ENCODE measurements at regions not wholly inside any gene's neighbourhood (a gene's known extent, or its start where the extent isn't known, plus 50 kb on each side); places are given as distances from the start of the nearest gene placed in this dataset.

DNA sequence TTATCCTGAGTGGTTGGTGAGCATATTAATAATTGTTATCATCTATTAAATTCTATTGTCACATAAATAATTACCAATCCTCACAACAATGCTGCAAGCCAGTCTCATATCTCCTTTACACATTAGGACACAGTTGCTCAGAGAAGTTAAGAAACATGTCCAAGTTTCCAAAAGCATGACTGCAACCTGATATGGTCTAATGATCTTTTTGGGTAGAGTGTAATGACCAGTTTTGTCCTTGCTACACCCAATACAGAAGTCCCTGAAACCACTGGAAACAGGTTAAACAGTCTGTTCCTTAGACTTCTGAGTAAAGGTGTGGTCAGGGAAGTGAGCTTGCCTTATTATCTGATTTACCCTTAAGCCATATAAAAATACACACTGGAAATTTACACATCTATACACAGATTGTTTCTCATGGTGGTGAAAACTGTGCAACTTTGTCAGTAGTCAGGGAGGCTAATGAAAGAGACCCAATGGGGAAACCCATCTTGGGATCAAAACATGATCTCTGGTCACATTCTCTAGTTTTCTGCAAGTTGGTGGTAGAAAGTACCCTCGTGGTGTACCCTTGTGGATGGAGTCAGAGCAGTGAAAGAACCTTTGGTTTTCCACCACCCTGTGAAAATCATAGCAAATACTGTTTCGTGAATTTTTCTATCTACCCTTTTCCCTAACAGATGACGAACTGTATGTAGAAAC lies 146.0 kb upstream of the KLF12 start:
- H3K9ac ChIP-seq (ENCODE audit: low read length), result no peak overlapping the region
- no peak for DNase-seq
- H3K4me1 ChIP-seq (ENCODE audit: control insufficient read depth, low read depth, low read length), result peaks cover 3% of the 10 kb centered on the region
- no CpG with 5 or more reads among the region's 3 CpGs for WGBS (ENCODE audit: extremely low coverage, insufficient coverage, low lambda C conversion rate)
- no peak overlapping the region for H3K27ac ChIP-seq (ENCODE audit: low read depth, low read length)
- no peak overlapping the region for H3K4me2 ChIP-seq (ENCODE audit: low read length)
- H3K79me2 ChIP-seq (ENCODE audit: control insufficient read depth, insufficient read depth, low read length), result no peaks in the 10 kb centered on the region
- H3K23ac ChIP-seq (ENCODE audit: low read length), result no peak overlapping the region
- no peak overlapping the region for H2BK120ac ChIP-seq (ENCODE audit: low read depth, low read length)
- no peaks in the 10 kb centered on the region for H3K27me3 ChIP-seq (ENCODE audit: insufficient read depth, low read length, poor library complexity)
- H2AK5ac ChIP-seq (ENCODE audit: low read length), result no peak overlapping the region
- no peak overlapping the region for H3K4me3 ChIP-seq (ENCODE audit: low read length)
- no peak overlapping the region for H2BK5ac ChIP-seq (ENCODE audit: low read length)
- no peak overlapping the region for H4K5ac ChIP-seq (ENCODE audit: low read length)
- no peaks in the 10 kb centered on the region for H3K36me3 ChIP-seq (ENCODE audit: control insufficient read depth, insufficient read depth, low read length)
- no peak overlapping the region for H2BK15ac ChIP-seq (replicated peaks; ENCODE audit: low read depth)
- no peak overlapping the region for H3K56ac ChIP-seq (ENCODE audit: low read length)
- H3K18ac ChIP-seq (ENCODE audit: low read length), result no peak overlapping the region
- H3K4ac ChIP-seq (ENCODE audit: low read depth, low read length), result no peak overlapping the region
- no peak overlapping the region for H4K8ac ChIP-seq (ENCODE audit: low read depth, low read length)
- no peaks in the 10 kb centered on the region for H3K79me1 ChIP-seq (ENCODE audit: low read length)

DNA sequence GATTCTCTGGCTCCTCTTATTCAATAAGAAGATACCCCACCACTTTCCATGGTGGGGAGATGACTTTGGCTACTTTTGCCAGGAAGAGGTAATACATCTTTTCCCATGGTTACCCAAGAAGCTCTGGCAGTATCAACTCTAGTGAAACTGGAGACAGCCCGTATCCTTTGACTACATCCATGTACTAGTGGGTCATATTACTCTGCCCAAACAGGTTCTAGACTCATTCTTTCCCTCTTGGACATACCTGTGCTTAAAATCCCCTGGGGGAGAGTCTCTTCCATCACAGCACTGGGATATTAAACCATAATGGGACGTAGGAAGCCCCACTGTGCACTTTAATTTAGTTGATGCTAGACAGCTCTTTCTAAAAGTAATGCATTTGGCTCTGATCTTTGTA lies 144.7 kb upstream of the KLF12 start:
- Histone ChIP-seq H3K27ac (ENCODE audit: low read depth, low read length) (no peak overlapping the region), H2BK15ac (replicated peaks; ENCODE audit: low read depth) (no peak overlapping the region), H3K79me2 (ENCODE audit: control insufficient read depth, insufficient read depth, low read length) (no peaks in the 10 kb centered on the region), H2BK120ac (ENCODE audit: low read depth, low read length) (no peak overlapping the region), H3K4me3 (ENCODE audit: low read length) (no peak overlapping the region), H3K4ac (ENCODE audit: low read depth, low read length) (no peak overlapping the region), H3K56ac (ENCODE audit: low read length) (no peak overlapping the region), H3K23ac (ENCODE audit: low read length) (no peak overlapping the region), H3K79me1 (ENCODE audit: low read length) (no peaks in the 10 kb centered on the region), H2BK5ac (ENCODE audit: low read length) (no peak overlapping the region), H3K4me1 (ENCODE audit: control insufficient read depth, low read depth, low read length) (peaks cover 3% of the 10 kb centered on the region), H4K5ac (ENCODE audit: low read length) (no peak overlapping the region), H3K4me2 (ENCODE audit: low read length) (no peak overlapping the region), H3K18ac (ENCODE audit: low read length) (no peak overlapping the region), H3K9ac (ENCODE audit: low read length) (no peak overlapping the region), H3K36me3 (ENCODE audit: control insufficient read depth, insufficient read depth, low read length) (no peaks in the 10 kb centered on the region), H2AK5ac (ENCODE audit: low read length) (no peak overlapping the region), H4K8ac (ENCODE audit: low read depth, low read length) (no peak overlapping the region), H3K27me3 (ENCODE audit: insufficient read depth, low read length, poor library complexity) (no peaks in the 10 kb centered on the region)
- no peak for DNase-seq
- WGBS (ENCODE audit: extremely low coverage, insufficient coverage, low lambda C conversion rate), result no CpG with 5 or more reads among the region's 2 CpGs

DNA sequence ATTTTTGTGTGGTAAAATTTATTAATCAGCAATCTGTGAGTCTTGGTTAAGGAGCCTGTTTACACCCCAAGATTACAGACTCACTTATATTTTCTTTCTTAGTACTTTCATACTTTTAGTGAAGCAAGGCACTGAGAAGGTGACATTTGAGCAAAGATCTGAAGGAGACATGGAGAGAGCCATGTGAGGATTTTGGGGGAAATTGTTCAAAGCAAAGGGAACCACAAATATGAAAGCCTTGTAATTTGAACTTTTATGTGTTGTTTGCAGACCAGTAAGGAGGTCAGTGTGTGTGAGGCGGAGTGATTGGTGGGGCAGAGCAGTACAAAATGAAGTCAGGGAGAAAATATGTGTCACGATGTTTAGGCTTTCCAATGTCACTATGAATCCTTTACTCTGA lies 140.7 kb upstream of the KLF12 start:
- no peak overlapping the region for H3K9ac ChIP-seq (ENCODE audit: low read length)
- H3K27me3 ChIP-seq (ENCODE audit: insufficient read depth, low read length, poor library complexity), result no peaks in the 10 kb centered on the region
- H3K4me1 ChIP-seq (ENCODE audit: control insufficient read depth, low read depth, low read length), result no peaks in the 10 kb centered on the region
- H3K23ac ChIP-seq (ENCODE audit: low read length), result no peak overlapping the region
- no peaks in the 10 kb centered on the region for H3K36me3 ChIP-seq (ENCODE audit: control insufficient read depth, insufficient read depth, low read length)
- no peak overlapping the region for H2BK15ac ChIP-seq (replicated peaks; ENCODE audit: low read depth)
- no peak overlapping the region for H2BK5ac ChIP-seq (ENCODE audit: low read length)
- no peak overlapping the region for H3K4ac ChIP-seq (ENCODE audit: low read depth, low read length)
- H3K18ac ChIP-seq (ENCODE audit: low read length), result no peak overlapping the region
- H2AK5ac ChIP-seq (ENCODE audit: low read length), result no peak overlapping the region
- no CpG with 5 or more reads among the region's 2 CpGs for WGBS (ENCODE audit: extremely low coverage, insufficient coverage, low lambda C conversion rate)
- H3K27ac ChIP-seq (ENCODE audit: low read depth, low read length), result no peak overlapping the region
- no peak overlapping the region for H3K56ac ChIP-seq (ENCODE audit: low read length)
- no peak for DNase-seq
- no peak overlapping the region for H2BK120ac ChIP-seq (ENCODE audit: low read depth, low read length)
- H3K4me3 ChIP-seq (ENCODE audit: low read length), result no peak overlapping the region
- H3K79me2 ChIP-seq (ENCODE audit: control insufficient read depth, insufficient read depth, low read length), result no peaks in the 10 kb centered on the region
- no peak overlapping the region for H4K5ac ChIP-seq (ENCODE audit: low read length)
- H3K4me2 ChIP-seq (ENCODE audit: low read length), result no peak overlapping the region
- no peak overlapping the region for H4K8ac ChIP-seq (ENCODE audit: low read depth, low read length)
- no peaks in the 10 kb centered on the region for H3K79me1 ChIP-seq (ENCODE audit: low read length)

DNA sequence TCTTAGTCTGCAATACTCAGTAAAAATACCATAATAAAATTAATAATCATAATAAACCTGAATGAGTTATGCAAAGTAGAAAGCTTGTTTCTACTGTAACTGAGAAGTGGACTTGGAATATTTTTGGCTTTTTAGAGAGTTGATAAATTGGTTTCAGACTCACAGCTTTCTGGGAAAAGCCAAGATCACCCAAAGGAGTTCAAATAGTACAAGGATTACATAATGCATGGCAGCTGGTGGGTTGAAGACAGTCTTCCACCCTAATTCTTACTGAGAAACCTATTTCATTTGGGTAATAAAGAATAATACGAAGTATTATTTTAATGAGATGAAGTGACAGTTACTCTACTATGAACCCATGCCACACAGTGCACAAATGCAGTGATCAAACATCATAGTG lies 139.4 kb upstream of the KLF12 start:
- WGBS (ENCODE audit: extremely low coverage, insufficient coverage, low lambda C conversion rate), result no CpG with 5 or more reads among the region's 1 CpG
- Histone ChIP-seq H3K4me2 (ENCODE audit: low read length) (no peak overlapping the region), H3K56ac (ENCODE audit: low read length) (no peak overlapping the region), H3K27me3 (ENCODE audit: insufficient read depth, low read length, poor library complexity) (no peaks in the 10 kb centered on the region), H3K23ac (ENCODE audit: low read length) (no peak overlapping the region), H2BK5ac (ENCODE audit: low read length) (no peak overlapping the region), H3K36me3 (ENCODE audit: control insufficient read depth, insufficient read depth, low read length) (no peaks in the 10 kb centered on the region), H2AK5ac (ENCODE audit: low read length) (no peak overlapping the region), H3K4ac (ENCODE audit: low read depth, low read length) (no peak overlapping the region), H4K8ac (ENCODE audit: low read depth, low read length) (no peak overlapping the region), H3K27ac (ENCODE audit: low read depth, low read length) (no peak overlapping the region), H2BK120ac (ENCODE audit: low read depth, low read length) (no peak overlapping the region), H3K79me2 (ENCODE audit: control insufficient read depth, insufficient read depth, low read length) (no peaks in the 10 kb centered on the region), H3K18ac (ENCODE audit: low read length) (no peak overlapping the region), H3K79me1 (ENCODE audit: low read length) (no peaks in the 10 kb centered on the region), H3K4me1 (ENCODE audit: control insufficient read depth, low read depth, low read length) (no peaks in the 10 kb centered on the region), H3K9ac (ENCODE audit: low read length) (no peak overlapping the region), H2BK15ac (replicated peaks; ENCODE audit: low read depth) (no peak overlapping the region), H4K5ac (ENCODE audit: low read length) (no peak overlapping the region), H3K4me3 (ENCODE audit: low read length) (no peak overlapping the region)
- no peak for DNase-seq

DNA sequence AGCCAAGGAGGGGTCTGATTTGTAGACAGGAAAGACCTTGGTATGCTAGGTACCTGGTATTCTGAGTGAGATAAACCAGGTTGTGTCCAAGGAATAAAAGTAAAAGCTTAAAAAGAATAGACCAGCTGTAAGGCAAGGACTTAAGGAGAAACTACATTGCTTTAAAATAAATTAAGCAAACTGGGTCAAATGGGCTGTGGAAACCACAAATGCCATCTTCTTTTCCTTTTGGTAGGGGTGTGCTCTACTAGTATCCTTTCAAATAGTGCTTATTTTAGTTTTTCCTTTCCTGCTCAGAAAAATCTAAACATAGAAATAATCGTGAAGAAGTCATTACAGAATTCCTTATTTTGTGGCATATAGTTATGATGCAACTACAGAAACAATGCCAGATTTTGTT lies 138.6 kb upstream of the KLF12 start:
- Histone ChIP-seq H2BK15ac (replicated peaks; ENCODE audit: low read depth) (no peak overlapping the region), H3K36me3 (ENCODE audit: control insufficient read depth, insufficient read depth, low read length) (no peaks in the 10 kb centered on the region), H2AK5ac (ENCODE audit: low read length) (no peak overlapping the region), H3K79me2 (ENCODE audit: control insufficient read depth, insufficient read depth, low read length) (no peaks in the 10 kb centered on the region), H3K27me3 (ENCODE audit: insufficient read depth, low read length, poor library complexity) (no peaks in the 10 kb centered on the region), H3K18ac (ENCODE audit: low read length) (no peak overlapping the region), H3K9ac (ENCODE audit: low read length) (no peak overlapping the region), H4K8ac (ENCODE audit: low read depth, low read length) (no peak overlapping the region), H3K56ac (ENCODE audit: low read length) (no peak overlapping the region), H3K4ac (ENCODE audit: low read depth, low read length) (no peak overlapping the region), H2BK5ac (ENCODE audit: low read length) (no peak overlapping the region), H3K4me1 (ENCODE audit: control insufficient read depth, low read depth, low read length) (no peaks in the 10 kb centered on the region), H3K4me2 (ENCODE audit: low read length) (no peak overlapping the region), H2BK120ac (ENCODE audit: low read depth, low read length) (no peak overlapping the region), H3K79me1 (ENCODE audit: low read length) (no peaks in the 10 kb centered on the region), H3K23ac (ENCODE audit: low read length) (no peak overlapping the region), H3K4me3 (ENCODE audit: low read length) (no peak overlapping the region), H3K27ac (ENCODE audit: low read depth, low read length) (no peak overlapping the region), H4K5ac (ENCODE audit: low read length) (no peak overlapping the region)
- DNase-seq, result no peak
- no CpG with 5 or more reads among the region's 1 CpG for WGBS (ENCODE audit: extremely low coverage, insufficient coverage, low lambda C conversion rate)

GRCh38 chr13:74270018-74270417 lies 135.8 kb upstream of the KLF12 start:
- Histone ChIP-seq H3K27ac (ENCODE audit: low read depth, low read length) (no peak overlapping the region), H3K23ac (ENCODE audit: low read length) (no peak overlapping the region)
- peak; percentile 55 for DNase-seq

More at GRCh38 chr13:74270018-74270417, 135.8 kb upstream of the KLF12 start:
- Histone ChIP-seq H2BK120ac (ENCODE audit: low read depth, low read length) (peak overlapping the region; percentile 12), H4K5ac (ENCODE audit: low read length) (no peak overlapping the region), H3K27me3 (ENCODE audit: insufficient read depth, low read length, poor library complexity) (no peaks in the 10 kb centered on the region), H3K36me3 (ENCODE audit: control insufficient read depth, insufficient read depth, low read length) (no peaks in the 10 kb centered on the region), H2BK15ac (replicated peaks; ENCODE audit: low read depth) (no peak overlapping the region), H3K4ac (ENCODE audit: low read depth, low read length) (no peak overlapping the region), H3K4me3 (ENCODE audit: low read length) (no peak overlapping the region), H3K18ac (ENCODE audit: low read length) (no peak overlapping the region), H4K8ac (ENCODE audit: low read depth, low read length) (no peak overlapping the region), H2AK5ac (ENCODE audit: low read length) (no peak overlapping the region), H2BK5ac (ENCODE audit: low read length) (no peak overlapping the region), H3K79me1 (ENCODE audit: low read length) (no peaks in the 10 kb centered on the region), H3K4me1 (ENCODE audit: control insufficient read depth, low read depth, low read length) (no peaks in the 10 kb centered on the region), H3K79me2 (ENCODE audit: control insufficient read depth, insufficient read depth, low read length) (no peaks in the 10 kb centered on the region), H3K4me2 (ENCODE audit: low read length) (no peak overlapping the region), H3K9ac (ENCODE audit: low read length) (no peak overlapping the region), H3K56ac (ENCODE audit: low read length) (no peak overlapping the region)
- no CpG with 5 or more reads among the region's 1 CpG for WGBS (ENCODE audit: extremely low coverage, insufficient coverage, low lambda C conversion rate)
